ENCODE measurements at regions not wholly inside any gene's neighbourhood (a gene's known extent, or its start where the extent isn't known, plus 50 kb on each side); places are given as distances from the start of the nearest gene placed in this dataset.
A peak's percentile ranks its signal among the peaks of the same experiment; 100 is the strongest.
"Not testable (repeated sequence)": the region's sequence is repeated elsewhere in the genome, so short reads cannot be mapped to it uniquely, and the experiment has no call there.

DNA sequence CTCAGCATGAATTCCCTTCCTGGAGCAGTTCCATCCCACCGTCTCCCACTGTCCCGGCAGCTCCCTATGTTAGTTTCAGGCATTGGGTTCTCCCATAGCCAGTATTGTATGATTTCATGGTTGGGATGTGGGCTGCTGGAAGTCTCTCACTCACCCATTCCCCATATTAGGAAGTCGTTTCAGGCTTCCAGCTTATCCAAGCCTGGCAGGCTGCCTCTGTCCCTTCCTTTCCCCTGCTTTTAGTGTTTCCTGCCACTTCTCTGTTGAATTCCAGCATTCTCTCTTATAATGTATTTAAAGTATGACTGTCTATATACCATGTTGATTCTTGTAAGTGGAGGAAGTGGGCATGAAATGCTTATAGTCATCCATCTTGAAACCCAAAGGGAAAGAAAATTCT lies 309.7 kb upstream of the RBMS3 start:
- DNase-seq, result no peak

DNA sequence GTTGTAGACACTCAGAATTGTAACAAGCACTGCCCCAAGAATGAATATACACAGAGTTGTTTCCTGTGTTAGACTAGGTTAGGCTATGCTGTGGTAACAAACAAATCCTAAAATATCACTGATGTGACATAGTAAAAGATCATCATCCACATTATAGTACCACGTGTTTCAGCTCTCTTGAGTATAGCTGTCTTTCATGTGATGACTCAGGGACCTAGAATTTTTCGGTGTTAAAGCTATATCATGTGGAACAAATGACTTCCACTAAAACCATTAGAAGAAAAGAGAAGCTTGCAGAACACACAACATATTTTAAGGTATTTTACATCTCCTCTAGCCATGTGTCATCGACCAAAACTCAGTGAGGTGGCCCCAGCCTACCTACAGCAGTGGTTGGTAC lies 307.9 kb upstream of the RBMS3 start:
- no peak for DNase-seq

DNA sequence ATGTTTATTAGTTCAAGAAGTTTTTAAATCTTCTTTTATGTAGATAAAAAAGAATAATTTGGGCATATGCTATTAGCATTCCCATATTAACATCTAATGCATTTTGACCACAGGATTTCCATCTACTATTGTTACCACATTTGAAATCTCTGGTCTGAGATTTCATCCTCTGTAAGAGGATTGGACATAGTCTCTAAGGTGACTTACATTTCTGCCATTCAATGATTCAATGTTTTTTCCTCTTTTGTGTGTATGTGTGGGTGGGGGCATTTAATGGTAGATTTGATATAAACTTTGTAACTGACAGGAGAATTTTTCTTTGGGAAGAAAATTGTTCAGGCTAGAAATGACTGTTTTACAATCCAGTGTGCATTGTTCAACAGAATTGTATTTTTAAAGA lies 307.3 kb upstream of the RBMS3 start:
- no peak for DNase-seq

DNA sequence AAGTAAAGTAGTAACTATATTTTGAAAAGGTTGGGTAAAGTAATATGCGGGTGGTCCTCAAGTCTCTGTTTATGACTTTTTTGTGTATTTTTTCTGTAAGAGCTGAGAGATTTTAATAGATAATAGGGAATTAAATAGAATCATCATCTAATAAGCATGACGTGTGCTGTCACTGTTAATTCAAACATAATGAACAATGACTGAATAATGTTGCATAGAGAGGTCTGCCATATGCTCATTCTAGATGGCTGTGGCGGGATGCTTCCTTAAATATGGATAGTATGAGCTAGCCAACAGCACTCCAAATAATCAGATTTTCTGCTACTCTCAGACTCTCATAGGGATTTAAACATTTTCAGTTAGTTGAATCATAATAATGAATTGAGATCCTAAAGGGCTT lies 302.8 kb upstream of the RBMS3 start:
- DNase-seq, result no peak

DNA sequence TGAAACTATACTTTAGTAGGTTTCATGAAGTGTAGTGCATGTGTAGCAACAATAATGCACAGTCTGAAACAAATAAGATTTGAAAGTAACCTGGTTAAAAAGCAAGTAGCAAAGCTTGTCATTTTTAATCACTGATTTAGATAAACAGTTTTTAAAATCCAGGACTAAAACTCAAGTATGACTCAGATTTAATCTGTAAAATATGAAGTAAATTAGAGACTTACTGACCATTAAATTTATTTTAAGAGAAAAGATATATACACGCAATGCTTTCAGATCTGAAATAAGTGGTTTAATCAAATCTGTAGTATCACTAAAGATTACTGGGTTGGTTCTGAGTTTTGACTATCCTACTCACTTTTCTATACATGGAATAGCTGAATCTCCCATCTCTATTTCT lies 300.7 kb upstream of the RBMS3 start:
- no peak for DNase-seq

DNA sequence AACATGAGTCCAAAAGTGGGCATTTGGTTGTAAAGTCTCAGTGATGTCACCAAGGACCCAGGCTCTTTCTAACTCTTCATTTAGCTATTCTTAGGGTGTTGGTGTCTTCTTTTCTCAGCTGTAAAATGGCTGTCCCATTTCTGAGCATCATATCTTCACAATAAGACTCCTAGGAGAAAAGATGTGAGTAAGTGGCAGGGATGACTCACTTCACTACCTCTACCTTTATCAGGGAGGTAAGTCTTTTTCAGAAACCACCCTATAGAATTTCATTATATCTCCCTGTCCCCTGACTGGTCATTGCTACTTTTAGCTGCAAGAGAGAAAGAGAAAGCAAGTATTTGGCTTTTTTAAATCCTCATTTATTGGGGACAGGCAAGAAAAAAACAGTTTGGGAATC lies 300.2 kb upstream of the RBMS3 start:
- DNase-seq, result no peak

DNA sequence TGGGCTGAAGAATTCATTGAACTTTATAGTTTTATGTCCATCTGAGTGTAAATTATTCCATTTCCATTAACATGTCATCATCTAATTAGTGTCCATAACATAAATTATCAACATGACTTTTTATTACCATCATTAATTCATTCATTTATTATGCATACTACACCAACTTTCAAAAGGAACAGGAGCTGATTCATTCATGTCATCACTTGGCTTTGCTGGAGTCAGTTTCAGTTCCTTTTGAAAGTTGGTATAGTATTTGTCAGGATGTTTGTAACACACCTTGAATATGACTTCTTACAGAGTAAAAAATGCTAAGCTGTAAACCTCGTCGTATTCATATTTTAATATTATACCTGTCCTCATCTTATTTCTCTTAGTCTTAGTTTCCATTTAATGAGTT lies 298.0 kb upstream of the RBMS3 start:
- no peak for DNase-seq

DNA sequence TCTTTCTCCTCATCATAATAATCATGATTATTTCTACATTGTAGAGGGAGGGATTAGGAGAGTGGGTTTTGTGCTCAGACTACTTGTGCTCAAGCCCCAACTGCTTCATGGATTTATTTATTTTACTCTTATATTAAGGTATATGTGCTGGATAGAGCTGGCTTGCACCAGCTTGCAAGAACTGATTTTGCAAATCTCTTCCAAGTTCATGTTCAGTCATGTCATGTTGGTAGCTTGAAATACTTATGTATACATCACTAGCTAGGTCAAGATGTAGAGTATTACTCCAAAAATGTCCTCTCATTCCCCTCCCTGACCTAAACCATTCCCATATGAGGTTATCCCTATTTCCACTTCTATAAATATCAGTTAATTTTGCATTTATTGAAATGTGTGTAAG lies 293.9 kb upstream of the RBMS3 start:
- DNase-seq, result no peak

DNA sequence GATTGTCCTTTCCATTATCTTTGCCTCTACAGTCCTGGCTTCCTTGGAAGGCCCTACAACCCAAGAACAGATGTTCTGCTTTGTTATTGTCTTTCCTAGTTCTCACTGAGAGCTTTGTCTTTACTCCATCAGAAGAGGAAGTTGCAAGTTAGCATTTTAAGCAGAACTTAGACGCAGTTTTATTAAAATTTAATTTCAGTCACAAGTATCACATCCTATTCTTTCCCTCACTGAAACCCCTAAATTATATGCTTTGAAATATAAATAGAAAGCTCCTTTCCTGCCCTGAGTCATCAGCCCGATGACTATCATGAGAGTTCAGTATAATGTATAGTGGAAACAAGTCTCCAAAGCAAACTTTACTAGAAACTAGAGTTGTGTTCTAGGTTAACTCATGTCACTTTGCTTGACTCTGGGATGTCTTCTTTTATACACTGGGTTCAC lies 291.2 kb upstream of the RBMS3 start:
- DNase-seq, result peak; percentile 21

DNA sequence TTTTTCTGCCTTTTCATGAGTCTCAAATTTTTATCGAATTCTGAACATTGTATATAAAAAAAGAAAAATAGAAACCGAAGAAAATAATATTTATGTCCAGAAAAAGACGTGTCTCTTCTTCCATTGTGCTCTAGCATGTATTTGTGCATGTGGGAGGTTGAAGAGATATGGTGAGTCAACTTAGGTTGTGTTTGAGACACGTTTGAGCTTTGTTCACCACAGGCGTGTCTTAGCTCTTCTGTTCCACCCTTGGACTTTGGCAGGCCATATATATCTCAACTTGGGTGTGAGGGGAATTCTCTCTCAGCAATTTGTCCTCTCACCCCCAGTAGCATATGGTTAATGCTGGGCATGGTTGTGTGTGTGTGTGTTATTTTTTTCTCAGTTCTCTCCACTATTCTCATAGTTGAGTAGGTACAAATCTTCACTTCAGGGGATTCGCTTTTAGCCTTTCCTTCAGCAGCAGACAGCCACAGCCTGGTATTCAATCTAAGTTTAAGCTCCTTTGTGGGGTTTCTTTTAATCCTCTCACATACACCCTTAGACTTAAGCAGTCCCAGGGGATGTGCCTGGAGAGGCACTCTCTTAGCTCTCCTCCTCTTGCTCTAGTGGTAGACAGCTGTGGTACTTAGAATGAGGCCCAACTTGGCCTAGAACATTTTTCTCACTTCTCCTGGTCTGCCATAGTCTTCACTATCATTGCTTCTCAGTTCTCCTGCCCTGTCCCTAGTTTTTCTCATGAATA lies 286.5 kb upstream of the RBMS3 start:
- no peak for DNase-seq

DNA sequence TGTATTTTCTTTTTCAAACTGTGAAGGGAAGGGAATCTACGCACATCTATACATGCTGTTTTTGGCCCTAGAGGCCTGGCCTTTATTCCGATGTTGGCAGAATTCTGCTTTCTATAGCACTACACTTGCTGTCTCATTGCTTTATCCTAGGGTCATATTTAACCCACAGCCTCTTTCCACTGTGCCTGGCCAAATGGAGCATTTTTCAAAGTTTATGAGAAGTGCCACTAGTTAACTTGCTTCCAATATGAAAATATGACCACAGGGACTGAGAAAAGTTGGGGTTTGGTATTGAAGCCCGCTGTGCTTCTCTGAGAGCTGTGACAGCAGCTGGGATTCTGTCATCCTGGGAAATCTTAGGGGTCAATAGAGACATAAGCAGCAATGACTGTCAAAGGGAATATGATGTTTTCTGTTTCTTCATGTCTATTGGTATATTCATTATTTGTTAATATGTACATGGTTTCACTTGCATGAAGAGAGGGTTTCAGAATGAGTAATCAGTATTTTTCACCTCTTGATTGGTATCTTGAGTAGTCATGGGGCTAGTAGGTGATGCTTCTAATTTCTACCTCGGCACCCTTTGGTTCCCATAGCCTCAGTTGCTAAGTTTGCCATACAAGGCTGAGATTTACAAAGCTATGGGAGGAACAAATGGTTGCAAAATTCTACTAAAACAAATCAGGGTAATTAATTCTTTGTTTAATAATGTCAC lies 275.8 kb upstream of the RBMS3 start:
- DNase-seq, result no peak

DNA sequence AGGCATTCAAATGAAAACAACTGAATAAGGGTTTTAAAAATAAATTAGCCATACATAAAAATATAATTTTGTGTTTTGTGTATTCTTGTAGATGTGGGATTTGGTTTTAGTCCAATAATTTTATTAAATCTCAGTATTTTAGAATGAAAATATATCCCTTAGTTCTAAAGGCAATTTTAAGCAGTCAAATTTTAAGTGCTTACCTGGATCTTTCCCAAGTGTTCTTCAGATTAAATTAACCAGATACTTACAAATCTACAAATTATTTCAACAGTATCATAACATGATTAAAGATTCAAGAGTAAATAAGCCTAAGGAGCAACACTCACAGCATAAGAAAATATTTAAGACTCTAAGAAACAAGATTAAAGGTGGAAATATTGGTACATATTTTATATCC lies 275.0 kb upstream of the RBMS3 start:
- no peak for DNase-seq

DNA sequence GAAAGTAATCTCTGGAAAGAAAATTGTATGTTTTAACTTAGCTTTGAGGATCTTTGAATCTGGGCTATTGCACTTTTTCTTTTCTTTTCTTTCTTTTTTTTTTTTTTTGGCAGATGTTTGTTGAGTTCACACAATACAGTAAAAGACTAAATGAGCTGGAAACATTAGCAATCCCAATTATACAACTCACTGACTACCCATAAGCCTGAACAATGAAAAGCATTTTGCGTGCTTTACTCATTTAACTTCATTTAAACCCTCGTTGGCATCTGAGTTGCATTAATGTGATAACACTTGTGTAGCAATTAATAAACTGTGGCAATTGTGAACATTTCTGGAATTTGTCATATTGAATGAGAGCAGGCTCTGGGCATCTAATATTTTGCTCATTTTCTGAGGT lies 269.4 kb upstream of the RBMS3 start:
- no peak for DNase-seq

DNA sequence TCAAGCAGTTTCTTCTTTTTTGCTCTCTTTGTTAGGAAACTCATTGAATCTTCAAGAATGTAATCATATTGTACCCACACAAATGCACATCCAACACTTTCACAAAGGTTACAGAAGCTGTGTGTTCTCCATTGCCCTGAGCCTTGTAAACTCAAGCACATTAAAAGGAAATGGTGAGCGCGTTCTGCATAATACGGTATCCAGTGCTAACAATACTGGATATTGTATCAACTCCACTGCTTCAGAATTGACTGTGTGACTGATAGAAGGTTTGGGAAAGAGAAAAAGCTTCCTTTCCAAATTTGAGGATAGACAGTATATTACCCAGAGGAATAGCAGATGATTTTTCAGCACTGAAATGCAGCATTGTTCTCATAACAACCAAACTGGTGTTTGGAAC lies 268.9 kb upstream of the RBMS3 start:
- no peak for DNase-seq

DNA sequence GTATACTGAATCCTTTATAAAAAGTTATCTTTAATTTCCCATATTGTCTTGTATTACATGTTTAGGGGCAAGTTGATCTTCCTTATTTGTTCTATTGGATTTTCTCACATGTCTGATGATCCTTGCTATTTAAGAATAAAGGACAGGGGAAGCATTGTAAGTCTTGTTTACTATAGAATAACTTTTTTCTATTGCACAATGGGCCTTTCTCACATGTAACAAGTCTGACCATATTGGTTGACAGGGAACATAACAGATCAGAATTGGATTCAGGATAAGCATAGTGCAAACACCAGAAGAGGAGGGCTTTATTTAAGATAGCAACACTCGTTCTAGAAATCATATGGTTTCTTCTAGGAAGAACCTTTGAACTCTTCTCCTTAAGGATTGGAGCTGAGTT lies 257.9 kb upstream of the RBMS3 start:
- no peak for DNase-seq

DNA sequence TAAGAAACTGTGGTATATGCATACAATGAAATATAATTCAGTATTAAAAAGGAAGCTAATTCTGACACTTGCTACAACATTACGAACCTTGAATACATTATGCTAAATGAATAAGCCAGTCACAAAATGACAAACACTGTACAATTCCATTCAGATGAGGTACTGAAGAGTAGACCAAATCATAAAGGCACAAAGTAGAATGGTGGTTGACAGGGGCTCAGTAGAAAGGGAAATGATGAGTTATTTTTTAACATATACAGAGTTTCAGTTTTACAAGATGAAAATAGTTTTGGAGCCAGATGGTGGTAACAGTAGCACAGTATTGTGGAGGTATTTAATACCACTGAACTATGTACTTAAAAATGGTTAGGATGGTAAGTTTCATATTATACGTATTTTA lies 254.6 kb upstream of the RBMS3 start:
- no peak for DNase-seq

DNA sequence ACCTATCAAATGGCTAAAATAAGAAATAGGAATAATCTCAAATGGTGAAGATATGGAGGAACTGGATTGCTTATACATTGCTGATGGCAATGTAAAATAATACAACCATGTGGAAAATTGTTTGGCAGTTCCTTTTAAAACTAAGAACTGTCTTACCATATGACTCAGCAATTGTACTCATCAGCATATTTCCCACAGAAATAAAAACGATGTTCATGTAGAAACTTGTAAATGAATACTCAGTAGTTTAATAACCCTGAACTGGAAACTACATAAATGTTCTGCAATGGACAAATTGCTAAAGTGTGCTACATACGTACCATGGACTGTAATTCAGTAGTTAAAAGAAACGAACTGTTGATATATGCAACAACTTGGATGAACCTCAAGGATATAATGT lies 253.9 kb upstream of the RBMS3 start:
- DNase-seq, result no peak

DNA sequence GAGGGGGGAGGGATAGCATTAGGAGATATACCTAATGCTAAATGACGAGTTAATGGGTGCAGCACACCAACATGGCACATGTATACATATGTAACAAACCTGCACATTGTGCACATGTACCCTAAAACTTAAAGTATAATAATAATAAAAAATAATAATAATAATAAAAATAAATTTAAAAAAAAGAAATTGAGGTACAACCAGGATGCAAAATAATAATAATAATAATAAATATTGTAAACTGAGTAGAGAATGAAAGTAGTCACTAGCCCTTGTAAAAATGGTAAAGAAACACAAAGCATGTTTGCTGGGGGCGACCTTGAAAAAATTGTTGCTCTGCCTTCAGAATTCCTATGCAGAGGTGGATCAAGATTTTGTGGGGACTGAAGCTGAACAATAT lies 249.7 kb upstream of the RBMS3 start:
- DNase-seq, result not testable (repeated sequence)

DNA sequence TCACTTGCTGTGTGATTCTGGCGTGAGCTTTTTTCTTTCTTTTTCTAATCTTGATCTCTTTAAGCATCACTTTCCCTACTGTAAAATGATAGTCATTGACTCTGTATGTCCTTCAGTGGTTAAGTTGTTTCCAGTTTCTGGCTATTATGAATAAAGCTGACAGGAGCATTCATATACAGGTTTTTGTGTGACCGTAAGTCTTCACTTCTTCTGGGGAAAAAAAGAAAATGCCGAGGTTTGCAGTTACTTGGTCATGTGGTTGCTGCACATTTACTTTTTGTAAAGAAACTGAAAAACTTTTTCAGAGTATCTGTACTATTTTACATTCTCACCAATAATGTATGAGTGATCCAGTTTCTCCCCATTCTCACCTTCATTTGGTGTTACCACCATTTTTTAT lies 247.4 kb upstream of the RBMS3 start:
- no peak for DNase-seq

DNA sequence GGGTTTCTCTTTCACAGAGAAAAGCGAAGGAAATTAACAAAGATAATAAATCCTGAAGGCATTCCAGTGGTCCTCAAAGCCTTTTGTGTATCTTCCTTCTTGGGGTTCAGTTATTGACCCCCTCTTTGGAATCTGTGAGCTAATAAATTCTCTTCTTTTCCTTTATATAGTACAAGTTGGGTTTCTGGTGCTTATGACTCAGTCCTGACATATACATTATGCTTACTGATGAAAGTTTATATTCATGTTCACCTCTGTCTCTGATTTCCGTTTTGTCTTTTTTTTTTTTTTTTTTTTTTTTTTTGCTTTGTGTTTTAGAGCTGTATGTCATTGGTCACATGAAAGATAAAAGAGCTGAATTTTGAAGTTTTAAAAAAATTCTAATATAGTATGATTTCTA lies 230.7 kb upstream of the RBMS3 start:
- DNase-seq, result no peak

DNA sequence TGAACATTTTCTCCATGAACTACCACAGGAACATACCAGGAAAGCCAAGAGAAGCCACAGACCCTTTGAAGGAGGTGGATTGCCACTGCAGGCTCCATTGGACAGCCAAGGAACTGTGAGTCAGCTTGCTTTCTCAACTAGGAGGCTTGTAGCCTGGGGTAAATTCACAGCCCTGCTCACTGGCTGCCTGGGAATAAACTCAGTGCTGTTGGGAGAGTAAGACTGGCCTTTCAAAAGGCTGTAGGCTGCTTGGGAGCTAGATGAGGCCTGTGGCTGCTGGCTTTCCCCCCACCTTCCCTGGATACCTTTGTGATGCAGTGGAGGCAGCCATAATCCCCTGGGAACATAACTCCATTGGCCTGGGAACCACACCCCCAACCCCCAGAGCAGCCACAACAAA lies 223.5 kb upstream of the RBMS3 start:
- DNase-seq, result no peak

DNA sequence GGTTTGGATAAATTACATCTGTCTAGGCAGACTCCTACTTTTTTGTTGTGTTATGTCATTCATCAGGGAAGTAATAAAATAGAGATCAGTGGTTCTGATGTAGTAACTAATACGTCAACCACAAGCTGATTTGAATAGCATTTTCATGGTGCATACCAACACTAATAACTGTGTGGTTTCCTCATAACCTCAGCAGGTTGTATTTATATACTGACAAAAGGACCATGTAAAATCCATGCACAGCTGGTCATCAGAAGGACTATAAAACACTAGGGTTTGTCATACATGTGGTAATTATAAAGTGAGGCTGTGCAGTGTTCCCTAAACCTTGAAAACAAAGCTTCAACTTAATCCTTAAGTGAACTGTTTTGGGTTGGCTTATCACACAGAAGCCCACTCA lies 216.8 kb upstream of the RBMS3 start:
- no peak for DNase-seq

DNA sequence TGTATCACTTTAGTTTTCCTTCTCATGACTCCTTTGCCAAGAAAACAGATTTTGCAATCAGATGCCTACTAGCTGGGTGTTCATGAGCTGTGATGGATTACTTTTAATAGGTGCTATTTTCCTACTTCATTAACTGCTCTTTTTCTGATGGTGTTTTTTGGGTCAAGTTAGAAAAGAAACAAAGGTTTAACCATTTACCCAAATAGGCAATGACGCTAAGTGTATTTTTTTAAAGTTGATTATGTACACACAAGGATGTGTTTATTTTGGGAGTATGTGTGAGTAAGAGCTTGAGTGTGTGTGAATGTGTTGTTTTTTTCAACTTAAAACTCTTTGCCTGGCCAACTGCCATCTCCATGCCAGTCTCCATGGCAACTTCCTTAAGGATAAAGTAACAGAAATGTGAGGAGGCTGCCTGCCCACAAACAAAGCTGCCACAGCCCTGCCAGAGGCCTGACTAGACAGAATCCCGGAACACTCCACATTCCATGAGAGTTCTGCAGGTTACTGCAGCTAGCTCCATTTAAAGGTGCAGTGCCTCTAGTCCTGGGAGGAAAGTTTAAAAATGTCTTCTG lies 215.6 kb upstream of the RBMS3 start:
- DNase-seq, result no peak

DNA sequence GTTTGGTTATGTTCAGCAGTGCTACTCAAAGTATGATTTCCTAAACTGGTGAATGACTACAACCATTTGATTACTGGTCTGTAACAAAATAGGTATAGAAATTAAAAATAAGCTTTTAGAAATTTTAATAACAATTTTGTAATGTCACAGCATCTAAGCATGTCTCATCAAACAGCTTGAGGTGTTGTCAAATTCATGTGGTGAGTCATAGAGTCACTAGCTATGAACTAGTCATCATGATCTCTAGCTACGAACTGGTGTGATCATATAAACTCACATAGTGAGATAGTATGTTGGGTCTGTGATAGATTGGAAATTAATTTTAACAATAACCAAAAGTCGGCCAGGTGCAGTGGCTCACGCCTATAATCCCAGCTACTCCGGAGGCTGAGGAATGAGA lies 213.9 kb upstream of the RBMS3 start:
- no peak for DNase-seq
